AG09309 (cell line): ENCODE measurements at regions not wholly inside any gene's neighbourhood (a gene's known extent, or its start where the extent isn't known, plus 50 kb on each side); places are given as distances from the start of the nearest gene placed in this dataset.

Experiments
- DNase-seq: peaks from one replicate; pipeline ENCODE4 v3.0.0-alpha.2; 2010; ENCODE audit warnings: low read depth
- H3K4me3 ChIP-seq: 2 replicates; pipeline ENCODE4 v1.5.1; 2011; ENCODE audit warnings: mild to moderate bottlenecking, low read depth, low read length, moderate library complexity; ENCODE audit not compliant: control insufficient read depth
- TF ChIP-seq, protein P1 (sequence below): IDR thresholded peaks from 2 replicates; pipeline ENCODE4 v1.5.1; 2011; ENCODE audit warnings: mild to moderate bottlenecking, low read depth, low read length, inconsistent platforms; ENCODE audit not compliant: insufficient read depth, control insufficient read depth; ENCODE audit errors: missing control alignments

DNA sequence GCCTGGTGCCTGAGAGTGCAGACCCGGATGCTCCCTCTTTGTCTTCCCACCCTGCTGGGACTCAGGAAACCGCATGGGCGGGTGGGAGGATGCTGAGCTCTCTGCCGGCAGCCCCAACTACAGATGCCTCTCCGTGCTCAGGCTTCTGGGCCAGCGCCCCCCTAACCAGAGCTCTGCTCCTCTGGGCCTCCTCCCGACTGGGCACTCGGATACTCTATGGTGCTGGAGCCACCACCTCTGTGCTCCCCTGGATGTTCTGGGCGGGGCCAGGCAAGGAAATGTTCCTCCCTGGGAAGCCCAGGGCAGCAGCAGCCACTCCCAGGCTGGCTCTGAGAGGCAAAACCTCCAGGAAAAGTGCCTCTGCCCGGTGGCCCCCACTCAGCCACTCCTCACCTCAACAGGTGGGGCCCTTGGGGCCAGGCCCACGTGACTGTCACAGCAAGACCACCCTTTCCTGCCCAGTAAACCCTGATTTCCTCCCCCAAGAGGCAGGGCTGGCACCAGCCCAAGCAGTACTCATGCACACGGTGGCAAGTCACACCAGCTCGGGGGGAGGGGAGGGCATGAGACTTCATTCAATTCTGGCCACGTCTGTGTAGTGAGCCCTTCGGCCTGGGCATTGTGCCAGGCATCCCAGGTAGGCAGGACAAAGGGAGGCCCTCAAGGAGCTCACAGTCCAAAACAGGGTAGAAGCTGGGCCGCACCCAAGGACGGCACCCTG is 54.7 kb upstream of the TCF20 start:
- H3K4me3 ChIP-seq, result no peak overlapping the region
- TF ChIP-seq, protein P1, sequence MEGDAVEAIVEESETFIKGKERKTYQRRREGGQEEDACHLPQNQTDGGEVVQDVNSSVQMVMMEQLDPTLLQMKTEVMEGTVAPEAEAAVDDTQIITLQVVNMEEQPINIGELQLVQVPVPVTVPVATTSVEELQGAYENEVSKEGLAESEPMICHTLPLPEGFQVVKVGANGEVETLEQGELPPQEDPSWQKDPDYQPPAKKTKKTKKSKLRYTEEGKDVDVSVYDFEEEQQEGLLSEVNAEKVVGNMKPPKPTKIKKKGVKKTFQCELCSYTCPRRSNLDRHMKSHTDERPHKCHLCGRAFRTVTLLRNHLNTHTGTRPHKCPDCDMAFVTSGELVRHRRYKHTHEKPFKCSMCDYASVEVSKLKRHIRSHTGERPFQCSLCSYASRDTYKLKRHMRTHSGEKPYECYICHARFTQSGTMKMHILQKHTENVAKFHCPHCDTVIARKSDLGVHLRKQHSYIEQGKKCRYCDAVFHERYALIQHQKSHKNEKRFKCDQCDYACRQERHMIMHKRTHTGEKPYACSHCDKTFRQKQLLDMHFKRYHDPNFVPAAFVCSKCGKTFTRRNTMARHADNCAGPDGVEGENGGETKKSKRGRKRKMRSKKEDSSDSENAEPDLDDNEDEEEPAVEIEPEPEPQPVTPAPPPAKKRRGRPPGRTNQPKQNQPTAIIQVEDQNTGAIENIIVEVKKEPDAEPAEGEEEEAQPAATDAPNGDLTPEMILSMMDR, result no peak
- DNase-seq, result no peak

DNA sequence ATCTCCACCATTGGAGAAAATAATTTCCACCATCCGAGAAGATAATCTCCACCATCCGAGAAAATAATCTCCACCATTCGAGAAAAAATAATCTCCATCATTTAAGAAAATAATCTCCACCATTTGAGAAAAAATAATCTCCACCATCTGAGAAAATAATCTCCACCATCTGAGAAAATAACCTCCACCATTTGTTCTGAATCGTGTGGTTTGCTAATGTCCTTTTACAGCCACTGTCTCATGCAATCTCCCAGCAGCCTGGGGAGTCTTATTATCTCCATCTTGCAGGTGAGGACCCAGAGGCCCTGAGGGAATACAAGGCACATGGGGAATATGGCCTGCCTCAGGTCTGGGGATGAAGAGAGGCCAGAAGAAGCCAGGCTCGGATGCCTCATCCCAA is 54.1 kb upstream of the TCF20 start:
- TF ChIP-seq, protein P1, result no peak
- DNase-seq, result no peak
- H3K4me3 ChIP-seq, result no peak overlapping the region

DNA sequence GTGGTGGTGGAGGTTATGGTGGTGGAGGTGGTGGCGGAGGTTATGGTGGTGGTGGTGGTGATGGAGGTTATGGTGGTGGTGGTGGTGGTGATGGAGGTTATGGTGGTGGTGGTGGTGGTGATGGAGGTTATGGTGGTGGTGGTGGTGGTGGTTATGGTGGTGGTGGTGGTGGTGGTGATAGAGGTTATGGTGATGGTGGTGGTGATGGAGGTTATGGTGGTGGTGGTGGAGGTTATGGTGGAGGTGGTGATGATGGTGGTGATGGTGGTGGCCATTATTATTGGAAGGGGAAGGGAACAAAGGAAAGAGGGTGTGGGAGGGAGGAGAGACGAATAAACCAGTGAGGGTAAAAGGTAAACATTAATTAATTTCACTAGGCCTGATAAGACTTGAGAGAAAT is 53.5 kb upstream of the TCF20 start:
- TF ChIP-seq, protein P1, result no peak
- H3K4me3 ChIP-seq, result no peak overlapping the region
- DNase-seq, result no peak

DNA sequence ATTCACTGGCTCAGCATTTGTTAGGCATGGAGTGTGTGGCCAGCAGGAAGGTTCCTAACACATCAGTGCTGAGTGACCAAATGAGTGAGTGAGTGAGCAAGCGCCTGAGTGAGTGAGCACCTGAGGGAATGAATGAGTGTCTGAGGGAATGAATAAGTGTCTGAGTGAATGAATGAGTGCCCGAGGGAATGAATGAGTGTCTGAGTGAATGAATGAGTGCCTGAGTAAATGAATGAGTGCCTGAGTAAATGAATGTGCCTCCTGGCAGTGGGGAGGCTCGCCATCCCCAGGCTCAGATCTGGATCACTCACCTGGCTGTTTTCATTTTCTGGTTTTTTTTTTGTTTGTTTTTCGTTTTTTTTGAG is 52.1 kb upstream of the TCF20 start:
- DNase-seq, result no peak
- H3K4me3 ChIP-seq, result no peak overlapping the region
- TF ChIP-seq, protein P1, result no peak

DNA sequence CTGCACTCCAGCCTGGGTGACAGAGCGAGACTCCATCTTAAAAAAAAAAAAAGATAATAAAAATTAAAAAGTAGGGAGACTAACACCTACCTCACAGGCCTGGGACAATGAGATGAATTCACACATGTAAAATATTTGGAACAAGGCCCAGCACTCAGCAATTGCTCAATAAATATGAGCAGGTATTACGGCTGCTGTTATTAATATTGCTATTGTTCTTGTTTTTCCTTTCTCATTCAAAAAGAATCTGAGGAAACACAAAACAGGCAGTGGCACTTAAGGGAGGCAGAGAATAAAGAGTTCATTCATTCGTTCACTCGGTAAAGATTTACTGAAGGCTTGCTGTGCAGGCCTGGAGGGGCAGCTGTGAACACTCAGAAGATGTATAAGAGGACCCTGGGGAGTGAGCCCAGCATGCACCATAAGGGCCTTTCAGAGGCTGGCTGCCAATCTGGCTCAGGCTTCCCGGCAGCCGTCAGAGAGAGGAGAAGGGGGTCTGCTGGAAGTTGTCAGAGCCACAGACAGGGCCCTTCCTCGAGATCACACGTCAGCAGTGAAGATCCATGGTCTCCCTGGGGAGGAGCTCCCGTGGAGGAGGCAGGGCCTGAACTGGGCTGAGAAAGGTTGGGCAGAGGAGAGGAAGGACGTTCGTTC is 51.6 kb upstream of the TCF20 start:
- TF ChIP-seq, protein P1, result no peak
- H3K4me3 ChIP-seq, result no peak overlapping the region
- DNase-seq, result no peak

DNA sequence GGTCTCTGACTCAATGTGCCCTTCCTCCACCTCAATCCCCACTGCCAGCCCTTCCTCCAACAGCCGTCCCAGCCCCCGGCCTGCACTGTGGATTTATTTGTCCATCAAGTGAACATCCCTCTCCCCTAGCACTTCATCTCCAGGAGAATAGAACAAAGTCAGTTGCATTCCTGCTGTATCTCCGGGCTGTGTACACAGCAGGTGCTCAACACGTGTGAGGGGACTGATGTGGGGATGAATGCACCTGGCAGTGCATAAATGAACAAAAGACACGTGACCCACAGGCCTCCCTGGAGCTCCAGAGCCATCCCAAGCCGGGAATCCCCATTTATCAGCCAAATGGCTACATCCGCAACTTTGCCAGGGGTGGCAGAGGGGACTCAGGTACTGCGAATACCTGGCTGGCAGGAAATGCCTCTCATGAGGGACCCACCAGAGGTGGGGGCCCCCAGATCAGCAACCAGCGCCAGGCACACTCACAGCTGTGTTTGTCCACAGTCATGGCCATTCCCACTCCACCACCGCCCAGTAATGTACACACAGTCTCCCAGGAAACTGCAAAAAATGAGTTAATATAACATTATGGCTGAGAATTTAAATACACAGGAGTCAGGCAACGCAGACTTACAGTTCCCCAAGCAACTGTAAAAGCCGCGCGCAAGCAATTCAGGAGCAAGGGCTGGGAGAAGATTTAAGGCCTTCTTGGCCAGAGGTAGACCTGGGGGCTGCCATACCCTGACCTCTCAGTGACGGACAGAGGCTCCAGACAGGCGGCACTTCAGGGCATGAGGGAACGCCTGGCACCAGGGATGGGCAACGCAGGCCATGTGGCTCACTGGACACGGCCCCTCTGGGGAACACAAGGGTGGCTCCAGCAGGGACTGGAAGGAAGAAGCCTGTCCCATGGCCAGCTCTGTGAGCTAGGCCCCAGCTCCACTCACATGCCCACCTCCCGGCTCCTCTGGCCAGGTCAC is 50.3 kb upstream of the TCF20 start:
- TF ChIP-seq, protein P1, result no peak
- DNase-seq, result no peak
- H3K4me3 ChIP-seq, result no peak overlapping the region
